SK-N-SH (cell line): ENCODE measurements at regions not wholly inside any gene's neighbourhood (a gene's known extent, or its start where the extent isn't known, plus 50 kb on each side); places are given as distances from the start of the nearest gene placed in this dataset.

Experiments
- CTCF ChIA-PET: fragments of 300-600, 350-600 bp; formaldehyde crosslinking; extraction: SDS; loops from one replicate; lab custom pipeline; 2021; lab: Yijun Ruan, JAX
- POLR2A ChIA-PET: fragments of 350-600 bp; sonication (Branson Sonifier 250); formaldehyde crosslinking; extraction: SDS; loops from one replicate; lab custom pipeline; 2020; ENCODE audit warnings: antibody characterized with exemption, inconsistent platforms; lab: Yijun Ruan, JAX
- DNase-seq: peaks from one replicate; pipeline ENCODE4 v3.0.0; 2012
- H2AFZ ChIP-seq: fragments of 200-600 bp; sonication (generic); 2 replicates; pipeline ENCODE4 v1.8.1; 2016; ENCODE audit warnings: antibody characterized with exemption, mild to moderate bottlenecking, low read depth
- H3F3A ChIP-seq: fragments of 200-600 bp; sonication (generic); replicated peaks from 2 replicates; pipeline ENCODE3; 2016; ENCODE audit warnings: antibody characterized with exemption, mild to moderate bottlenecking; ENCODE audit not compliant: insufficient read depth
- H3K27ac ChIP-seq, 2 experiments: fragments of 200-500 bp in 1 of 2; fragments of 200-600 bp in 1 of 2; sonication (Bioruptor generic) in 1 of 2; sonication (generic), shearing (Covaris generic) in 1 of 2; 2 replicates each; pipeline versions ENCODE4 v1.5.1 to v1.6.1; 2014 to 2016; ENCODE audit warnings: low read depth in 2 of 2, inconsistent platforms in 1 of 2, low read length in 1 of 2, mild to moderate bottlenecking in 1 of 2, mixed read lengths in 1 of 2
- H3K27me3 ChIP-seq: fragments of 200-600 bp; sonication (generic), shearing (Covaris generic); 2 replicates; pipeline ENCODE4 v1.6.1; 2016; ENCODE audit warnings: mixed run types; ENCODE audit not compliant: insufficient read depth
- H3K36me3 ChIP-seq, 2 experiments: fragments of 200-500 bp in 1 of 2; fragments of 200-600 bp in 1 of 2; sonication (Bioruptor generic) in 1 of 2; sonication (generic) in 1 of 2; replicated peaks in 1 of 2; 2 replicates each; pipeline versions ENCODE3 to v1.5.1; 2014 to 2016; ENCODE audit warnings: low read length in 1 of 2, mild to moderate bottlenecking in 1 of 2; ENCODE audit not compliant: insufficient read depth in 2 of 2, control insufficient read depth in 1 of 2
- H3K4me1 ChIP-seq, 2 experiments: fragments of 200-500 bp in 1 of 2; fragments of 200-600 bp in 1 of 2; sonication (Bioruptor generic) in 1 of 2; sonication (generic), shearing (Covaris generic) in 1 of 2; 2 replicates each; pipeline versions ENCODE4 v1.5.1 to v1.6.1; 2014 to 2016; ENCODE audit warnings: low read depth in 1 of 2, low read length in 1 of 2, mixed run types in 1 of 2; ENCODE audit not compliant: insufficient read depth in 2 of 2, control insufficient read depth in 1 of 2
- H3K4me2 ChIP-seq: fragments of 200-600 bp; sonication (generic), shearing (Covaris generic); 2 replicates; pipeline ENCODE4 v1.6.1; 2017; ENCODE audit warnings: mixed run types
- H3K4me3 ChIP-seq, 2 experiments: fragments of 200-500 bp in 1 of 2; fragments of 200-600 bp in 1 of 2; sonication (Bioruptor generic) in 1 of 2; sonication (generic), shearing (Covaris generic) in 1 of 2; 2 replicates each; pipeline versions ENCODE4 v1.5.1 to v1.8.1; 2014 to 2016; ENCODE audit warnings: low read depth in 2 of 2, inconsistent platforms in 1 of 2, low read length in 1 of 2, mild to moderate bottlenecking in 1 of 2, mixed read lengths in 1 of 2, moderate library complexity in 1 of 2
- H3K79me2 ChIP-seq: fragments of 200-600 bp; sonication (generic); 2 replicates; pipeline ENCODE4 v1.8.1; 2017; ENCODE audit warnings: mild to moderate bottlenecking; ENCODE audit not compliant: insufficient read depth
- H3K9ac ChIP-seq: fragments of 200-600 bp; sonication (generic); 2 replicates; pipeline ENCODE4 v1.6.1; 2017; ENCODE audit warnings: mixed run types
- H3K9me2 ChIP-seq: fragments of 200-600 bp; sonication (generic); 2 replicates; pipeline ENCODE4 v1.6.1; 2017; ENCODE audit warnings: mixed run types
- H3K9me3 ChIP-seq: fragments of 200-600 bp; sonication (generic); 2 replicates; pipeline ENCODE4 v1.6.1; 2017; ENCODE audit warnings: mixed run types, mild to moderate bottlenecking, moderate library complexity
- H4K20me1 ChIP-seq: fragments of 200-600 bp; sonication (generic); 2 replicates; pipeline ENCODE4 v1.6.1; 2017; ENCODE audit warnings: mild to moderate bottlenecking, mixed run types; ENCODE audit not compliant: insufficient read depth
- CHD2 ChIP-seq: fragments of 150-350 bp; IDR thresholded peaks from 2 replicates; pipeline ENCODE4 v1.6.1; 2018; ENCODE audit warnings: low read length; ENCODE audit not compliant: partially characterized antibody
- ELF1 ChIP-seq: IDR thresholded peaks from 2 replicates; pipeline ENCODE4 v1.4.0; 2012
- EZH2phosphoT487 ChIP-seq: fragments of 200-600 bp; sonication (generic); IDR thresholded peaks from 2 replicates; pipeline ENCODE4 v1.6.1; 2017; ENCODE audit warnings: low read depth, mixed run types, mild to moderate bottlenecking, antibody characterized with exemption, moderate library complexity, borderline replicate concordance
- FOXJ3 ChIP-seq: sonication (generic); formaldehyde crosslinking; IDR thresholded peaks from 2 replicates; pipeline ENCODE4 v1.5.1; 2020; ENCODE audit warnings: mild to moderate bottlenecking, missing genetic modification reagents
- FOXM1 ChIP-seq: IDR thresholded peaks from 2 replicates; pipeline ENCODE4 v1.4.0; 2012; ENCODE audit warnings: low read depth, mild to moderate bottlenecking
- IRF3 ChIP-seq: fragments of 150-350 bp; IDR thresholded peaks from 2 replicates; pipeline ENCODE4 v1.6.1; 2016; ENCODE audit warnings: mild to moderate bottlenecking, low read depth, low read length
- JUND ChIP-seq: IDR thresholded peaks from 2 replicates; pipeline ENCODE4 v1.4.0; 2012
- MAX ChIP-seq: IDR thresholded peaks from 2 replicates; pipeline ENCODE4 v1.4.0; 2012; ENCODE audit warnings: low read depth
- NFIC ChIP-seq: IDR thresholded peaks from 2 replicates; pipeline ENCODE4 v1.4.0; 2012; ENCODE audit warnings: borderline replicate concordance
- NRF1 ChIP-seq: IDR thresholded peaks from 2 replicates; pipeline ENCODE4 v1.6.1; 2012; ENCODE audit warnings: low read depth, mild to moderate bottlenecking, low read length
- PBX3 ChIP-seq: IDR thresholded peaks from 2 replicates; pipeline ENCODE4; 2012
- POLR2AphosphoS5 ChIP-seq: IDR thresholded peaks from 2 replicates; pipeline ENCODE4 v1.6.1; 2012; ENCODE audit warnings: low read depth, low read length
- RAD21 ChIP-seq: IDR thresholded peaks from 2 replicates; pipeline ENCODE4 v1.6.1; 2012; ENCODE audit warnings: mild to moderate bottlenecking, low read length
- RCOR1 ChIP-seq: fragments of 150-350 bp; IDR thresholded peaks from 2 replicates; pipeline ENCODE4 v1.6.1; 2017; ENCODE audit warnings: antibody characterized with exemption, low read length
- REST ChIP-seq: IDR thresholded peaks from 2 replicates; pipeline ENCODE4 v1.6.1; 2012; ENCODE audit warnings: mild to moderate bottlenecking, low read depth, low read length, moderate library complexity
- TAF1 ChIP-seq: IDR thresholded peaks from 2 replicates; pipeline ENCODE4 v1.6.1; 2012; ENCODE audit warnings: low read depth, mild to moderate bottlenecking, low read length, moderate library complexity, borderline replicate concordance
- TCF12 ChIP-seq: IDR thresholded peaks from 2 replicates; pipeline ENCODE4 v1.4.0; 2012
- USF1 ChIP-seq: IDR thresholded peaks from 2 replicates; pipeline ENCODE4 v1.4.0; 2012; ENCODE audit warnings: low read depth, borderline replicate concordance
- ZBTB33 ChIP-seq: IDR thresholded peaks from 2 replicates; pipeline ENCODE4 v1.4.0; 2012; ENCODE audit warnings: low read depth, borderline replicate concordance
- WGBS: methylation state at CpG from one replicate; pipeline ENCODE4 v1.1.6; 2017; ENCODE audit warnings: low lambda C conversion rate; 5-methylcytosine and 5-hydroxymethylcytosine counted together

- H3K27ac ChIP-seq = no peak overlapping the region
- H3K4me3 ChIP-seq = no peak overlapping the region
- POLR2A ChIA-PET = no interaction called here
- no peaks in the 10 kb centered on the region for H3K4me1 ChIP-seq
- no peaks in the 10 kb centered on the region for H3K36me3 ChIP-seq
- CTCF ChIA-PET = no interaction called here
- H2AFZ ChIP-seq = no peak overlapping the region
- TF ChIP-seq FOXM1 (no peak), RCOR1 (no peak), USF1 (no peak), ELF1 (no peak), CHD2 (no peak), RAD21 (no peak), EZH2phosphoT487 (no peak), TCF12 (no peak), TAF1 (no peak), FOXJ3 (CRISPR knock-in tag) (no peak), NRF1 (no peak)
- H3K9me3 ChIP-seq = no peaks in the 10 kb centered on the region
- H3K4me2 ChIP-seq = no peak overlapping the region
- no peaks in the 10 kb centered on the region for H3K79me2 ChIP-seq
- H3K9me2 ChIP-seq = no peaks in the 10 kb centered on the region
- H4K20me1 ChIP-seq = no peaks in the 10 kb centered on the region
- no peaks in the 10 kb centered on the region for H3F3A ChIP-seq
- H3K27me3 ChIP-seq = no peaks in the 10 kb centered on the region
- no peak overlapping the region for H3K9ac ChIP-seq
- DNase-seq = no peak
- WGBS = 49% methylated on average over 6 of the region's 6 CpGs
These were observed 262.8 kb downstream of the LMO4 start for GRCh38 chr1:87591492-87591891.

GRCh38 chr1:87592156-87592555 is 263.5 kb downstream of the LMO4 start:
- ChIA-PET POLR2A (no interaction called here), CTCF (no interaction called here)
- Histone ChIP-seq H4K20me1 (no peaks in the 10 kb centered on the region), H3K4me3 (no peak overlapping the region), H3K9me2 (no peaks in the 10 kb centered on the region), H3K79me2 (no peaks in the 10 kb centered on the region), H3K9ac (no peak overlapping the region), H3K36me3 (no peaks in the 10 kb centered on the region), H3K27ac (no peak overlapping the region), H3K27me3 (no peaks in the 10 kb centered on the region), H3K4me2 (no peak overlapping the region), H2AFZ (no peak overlapping the region), H3K4me1 (no peaks in the 10 kb centered on the region), H3K9me3 (no peaks in the 10 kb centered on the region), H3F3A (no peaks in the 10 kb centered on the region)
- no peak for DNase-seq
- 64% methylated on average over 2 of the region's 2 CpGs for WGBS
- TF ChIP-seq MAX (no peak), POLR2AphosphoS5 (no peak), FOXM1 (no peak), EZH2phosphoT487 (no peak), JUND (no peak), TAF1 (no peak), NRF1 (no peak), ZBTB33 (no peak), FOXJ3 (CRISPR knock-in tag) (no peak), NFIC (no peak), IRF3 (no peak), USF1 (no peak), REST (no peak), RCOR1 (no peak), PBX3 (no peak)
